HEK293 (cell line): ENCODE measurements at regions not wholly inside any gene's neighbourhood (a gene's known extent, or its start where the extent isn't known, plus 50 kb on each side); places are given as distances from the start of the nearest gene placed in this dataset.

ENCODE experiments used
- CTCF ChIA-PET: fragments of 350-600 bp; formaldehyde crosslinking; extraction: SDS; loops from one replicate; lab custom pipeline; 2021; ENCODE audit warnings: antibody characterized with exemption; lab: Yijun Ruan, JAX
- POLR2A ChIA-PET: fragments of 300-600 bp; formaldehyde crosslinking; extraction: SDS; loops from one replicate; lab custom pipeline; 2020; ENCODE audit warnings: antibody characterized with exemption, inconsistent platforms; lab: Yijun Ruan, JAX
- H3K27ac ChIP-seq: fragments of 200-500 bp; sonication (Bioruptor generic); 2 replicates; pipeline ENCODE4 v1.5.1; 2014; ENCODE audit warnings: low read depth, low read length, control low read depth, inconsistent platforms; ENCODE audit errors: extremely low read depth
- H3K36me3 ChIP-seq, 2 experiments: fragments of 200-500 bp in 1 of 2; sonication (Bioruptor generic) in 1 of 2; 1 replicate in 1 of 2; 2 replicates in 1 of 2; pipeline ENCODE4 v1.5.1; 2014 to 2017; ENCODE audit warnings: inconsistent platforms in 2 of 2, low read length in 2 of 2; ENCODE audit not compliant: control insufficient read depth in 2 of 2, insufficient read depth in 1 of 2
- H3K4me1 ChIP-seq: fragments of 200-500 bp; sonication (Bioruptor generic); 2 replicates; pipeline ENCODE4 v1.5.1; 2014; ENCODE audit warnings: mild to moderate bottlenecking, low read length, inconsistent platforms; ENCODE audit not compliant: control insufficient read depth, insufficient read depth
- H3K4me3 ChIP-seq: 2 replicates; pipeline ENCODE4 v1.5.1; 2011; ENCODE audit warnings: low read depth, mild to moderate bottlenecking, control low read depth, low read length, moderate library complexity
- H3K9me3 ChIP-seq: fragments of 200-500 bp; sonication (Bioruptor generic); 2 replicates; pipeline ENCODE4 v1.5.1; 2014; ENCODE audit warnings: low read depth, low read length, inconsistent platforms; ENCODE audit not compliant: control insufficient read depth, insufficient read depth
- PRDM10 ChIP-seq: fragments of 450-650 bp; formaldehyde crosslinking; IDR thresholded peaks from 2 replicates; pipeline ENCODE4 v1.5.1; 2016; ENCODE audit warnings: missing biosample characterization, missing genetic modification characterization
- SALL2 ChIP-seq: fragments of 450-650 bp; formaldehyde crosslinking; IDR thresholded peaks from 2 replicates; pipeline ENCODE4 v1.5.0; 2017; ENCODE audit warnings: missing biosample characterization, mild to moderate bottlenecking, missing genetic modification characterization, borderline replicate concordance
- SCRT1 ChIP-seq: fragments of 450-650 bp; formaldehyde crosslinking; IDR thresholded peaks from 2 replicates; pipeline ENCODE4 v1.5.1; 2016; ENCODE audit warnings: missing biosample characterization, missing genetic modification characterization, borderline replicate concordance
- SP7 ChIP-seq: fragments of 450-650 bp; formaldehyde crosslinking; IDR thresholded peaks from 2 replicates; pipeline ENCODE4 v1.5.1; 2016; ENCODE audit warnings: missing biosample characterization, missing genetic modification characterization
- ZBTB1 ChIP-seq: fragments of 450-650 bp; formaldehyde crosslinking; IDR thresholded peaks from 2 replicates; pipeline ENCODE4 v1.5.1; 2016; ENCODE audit warnings: missing biosample characterization, missing genetic modification characterization
- ZBTB49 ChIP-seq: fragments of 450-650 bp; formaldehyde crosslinking; IDR thresholded peaks from 2 replicates; pipeline ENCODE4 v1.5.1; 2016; ENCODE audit warnings: missing biosample characterization, missing genetic modification characterization, low read depth
- ZNF138 ChIP-seq: fragments of 450-650 bp; formaldehyde crosslinking; IDR thresholded peaks from 2 replicates; pipeline ENCODE4 v1.5.1; 2016; ENCODE audit warnings: missing biosample characterization, missing genetic modification characterization, borderline replicate concordance
- ZNF157 ChIP-seq: fragments of 450-650 bp; formaldehyde crosslinking; IDR thresholded peaks from 2 replicates; pipeline ENCODE4 v1.5.1; 2016; ENCODE audit warnings: missing biosample characterization, missing genetic modification characterization
- ZNF175 ChIP-seq: fragments of 450-650 bp; formaldehyde crosslinking; IDR thresholded peaks from 2 replicates; pipeline ENCODE4 v1.5.1; 2016; ENCODE audit warnings: missing biosample characterization, missing genetic modification characterization
- ZNF248 ChIP-seq: fragments of 450-650 bp; formaldehyde crosslinking; IDR thresholded peaks from 2 replicates; pipeline ENCODE4 v1.5.1; 2017; ENCODE audit warnings: missing biosample characterization, missing genetic modification characterization
- ZNF280D ChIP-seq: fragments of 450-650 bp; formaldehyde crosslinking; IDR thresholded peaks from 2 replicates; pipeline ENCODE4 v1.5.1; 2016; ENCODE audit warnings: missing biosample characterization, missing genetic modification characterization
- ZNF404 ChIP-seq: fragments of 450-650 bp; formaldehyde crosslinking; IDR thresholded peaks from 2 replicates; pipeline ENCODE4 v1.5.1; 2017; ENCODE audit warnings: missing biosample characterization, missing genetic modification characterization
- ZNF48 ChIP-seq: fragments of 450-650 bp; formaldehyde crosslinking; IDR thresholded peaks from 2 replicates; pipeline ENCODE4 v1.5.1; 2016; ENCODE audit warnings: missing biosample characterization, missing genetic modification characterization
- ZNF549 ChIP-seq: fragments of 450-650 bp; IDR thresholded peaks from 2 replicates; pipeline ENCODE4 v1.5.1; 2018; ENCODE audit warnings: missing biosample characterization, missing genetic modification characterization, mild to moderate bottlenecking, inconsistent platforms, moderate library complexity
- ZNF792 ChIP-seq: fragments of 450-650 bp; formaldehyde crosslinking; IDR thresholded peaks from 2 replicates; pipeline ENCODE4 v1.5.1; 2016; ENCODE audit warnings: missing biosample characterization, missing genetic modification characterization
- ZSCAN5A ChIP-seq: fragments of 450-650 bp; formaldehyde crosslinking; IDR thresholded peaks from 2 replicates; pipeline ENCODE4 v1.5.1; 2016; ENCODE audit warnings: missing biosample characterization, missing genetic modification characterization

- TF ChIP-seq PRDM10 (tag by site-specific recombination): no peak
- no peak for TF ChIP-seq ZNF175 (tag by site-specific recombination)
- TF ChIP-seq SCRT1: no peak
- TF ChIP-seq ZNF138 (tag by site-specific recombination): no peak
- TF ChIP-seq ZSCAN5A: no peak
- TF ChIP-seq ZNF404: no peak
- TF ChIP-seq ZNF549 (tag by site-specific recombination): no peak
- no peak for TF ChIP-seq SP7 (tag by site-specific recombination)
- TF ChIP-seq SALL2 (tag by site-specific recombination): no peak
- TF ChIP-seq ZNF248 (tag by site-specific recombination): no peak
- TF ChIP-seq ZNF157: no peak
- no peak for TF ChIP-seq ZNF280D
- TF ChIP-seq, all 188 proteins: peak for 0
Observed at GRCh38 chr4:31692399-31692940, 972.3 kb downstream of the PCDH7 start (continued).

GRCh38 chr4:31701256-31701655 lies 981.1 kb downstream of the PCDH7 start:
- POLR2A ChIA-PET: no interaction called here
- CTCF ChIA-PET: interaction anchor here (1.2 kb wide), 1 partner anchor 26 kb away, joined by 3 read pairs; no protein-coding TSS in a partner anchor
- TF ChIP-seq ZBTB49 (no peak), ZBTB1 (tag by site-specific recombination) (no peak), ZNF48 (tag by site-specific recombination) (no peak), ZNF792 (tag by site-specific recombination) (no peak)
- H3K36me3 ChIP-seq: no peaks in the 10 kb centered on the region
- no peaks in the 10 kb centered on the region for H3K9me3 ChIP-seq
- no peak overlapping the region for H3K4me3 ChIP-seq
- no peak overlapping the region for H3K27ac ChIP-seq
- no peaks in the 10 kb centered on the region for H3K4me1 ChIP-seq
